Stimulated activated CD4-positive, alpha-beta T cell treated with anti-CD3 and anti-CD28 coated beads, Interleukin-1b, Interleukin-23, amount 100 ng/mL, for 48 hours (primary cell): ENCODE measurements at regions not wholly inside any gene's neighbourhood (a gene's known extent, or its start where the extent isn't known, plus 50 kb on each side); places are given as distances from the start of the nearest gene placed in this dataset.

Experiments
- DNase-seq: peaks from one replicate; pipeline ENCODE4 v3.0.0-alpha.2; 2020

DNA sequence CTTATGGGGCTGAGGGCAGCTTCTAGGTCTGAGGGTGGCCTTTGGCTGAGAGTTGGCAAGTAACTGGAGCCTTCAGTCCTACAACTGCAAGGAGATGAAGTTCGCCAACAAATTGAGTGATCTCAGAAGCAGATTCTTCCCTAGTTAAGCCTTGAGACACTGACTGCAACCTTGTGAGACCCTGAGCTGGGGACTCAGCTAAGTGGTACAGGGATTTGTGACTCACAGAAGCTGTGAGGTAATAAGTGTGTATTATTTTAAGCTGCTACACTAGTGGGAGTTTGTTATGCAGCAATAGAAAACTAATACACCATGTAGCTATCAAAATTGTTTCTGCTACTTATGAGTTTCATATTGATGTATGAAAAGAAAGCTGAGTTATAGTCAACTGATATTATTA, 279.2 kb downstream of the PIK3R1 start:
- DNase-seq, result no peak

- DNase-seq, result no peak
These were observed 284.4 kb downstream of the PIK3R1 start for GRCh38 chr5:68499987-68500386.

DNA sequence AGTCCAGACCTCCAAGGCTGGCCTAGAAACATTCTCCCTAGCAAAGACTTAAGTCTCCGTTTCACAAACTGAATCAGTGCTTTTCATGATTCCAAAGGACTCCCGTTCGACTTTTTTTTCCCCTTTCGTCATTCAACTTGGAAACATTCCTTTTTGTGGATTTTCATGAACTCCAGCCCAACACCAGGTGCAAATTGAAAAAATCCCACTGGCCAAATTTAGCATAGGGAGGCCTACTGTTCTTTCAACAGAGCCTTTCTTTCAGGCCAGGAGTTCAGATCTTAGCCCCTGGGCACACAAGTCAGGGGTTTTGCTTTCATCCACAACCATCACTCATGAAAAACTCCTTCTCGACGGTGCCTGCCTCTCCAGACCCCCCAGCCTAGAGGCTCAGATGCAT, 285.3 kb downstream of the PIK3R1 start:
- no peak for DNase-seq

- no peak for DNase-seq
These were observed 287.0 kb downstream of the PIK3R1 start for GRCh38 chr5:68502531-68502930.

DNA sequence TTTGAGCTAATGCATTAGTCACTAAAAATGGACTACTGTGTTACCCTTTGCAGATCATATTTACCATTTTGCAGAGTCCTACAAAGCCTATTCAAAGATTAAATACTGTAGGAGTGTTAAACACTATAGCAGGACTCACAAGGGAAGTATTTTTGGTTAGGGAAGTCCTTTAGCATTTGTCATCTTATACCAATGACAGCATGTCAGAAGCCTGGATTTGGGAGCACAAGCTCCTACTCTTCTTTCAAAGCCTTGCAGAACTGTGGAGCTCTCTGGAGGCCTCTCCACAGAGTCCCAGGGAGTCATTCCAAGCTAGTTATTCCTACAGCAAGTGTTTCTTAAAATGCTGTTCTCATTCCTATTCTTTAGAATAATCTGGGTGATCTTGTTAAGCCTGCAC, 288.8 kb downstream of the PIK3R1 start:
- DNase-seq, result no peak

GRCh38 chr5:68505917-68506860, 290.6 kb downstream of the PIK3R1 start:
- DNase-seq, result no peak

GRCh38 chr5:68515514-68515913, 300.0 kb downstream of the PIK3R1 start:
- DNase-seq, result no peak

DNA sequence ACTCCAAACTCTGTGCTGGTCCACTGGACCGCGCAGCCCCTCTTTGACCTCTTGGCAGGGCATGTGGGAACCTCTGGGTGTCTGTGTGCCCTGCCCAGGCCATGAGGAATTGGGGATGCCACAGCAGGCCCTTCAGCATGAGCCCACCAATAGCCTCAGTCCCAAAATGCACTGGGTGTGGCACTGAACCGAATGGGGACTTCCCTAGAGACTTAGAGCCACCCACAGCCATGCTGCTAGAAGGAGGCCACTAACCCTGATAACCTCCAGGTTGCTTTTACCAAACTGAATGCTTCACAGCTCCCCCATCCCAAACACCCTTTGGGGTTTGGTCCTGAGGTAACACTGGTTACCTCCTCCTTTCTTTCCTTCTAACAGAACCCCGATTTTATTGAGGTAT, 302.7 kb downstream of the PIK3R1 start:
- no peak for DNase-seq

DNA sequence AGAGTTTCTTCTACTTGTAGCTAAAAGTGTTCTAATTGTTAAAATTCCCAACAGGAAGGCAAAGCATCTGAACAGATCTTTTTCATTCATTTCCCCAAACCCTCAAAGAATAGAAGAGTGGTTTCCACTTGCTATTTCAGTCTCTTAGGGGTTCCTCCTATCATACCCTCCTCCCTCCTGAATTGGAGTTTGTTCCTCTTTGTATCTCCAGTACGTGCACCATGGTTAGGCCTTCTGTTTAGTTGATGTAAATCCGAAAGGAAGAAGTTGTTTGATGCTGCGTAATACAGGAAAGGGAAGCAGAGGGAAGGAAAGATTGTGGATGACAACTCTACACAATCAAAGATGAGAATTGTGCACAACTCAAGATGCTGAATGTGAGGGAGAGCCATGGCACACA, 303.6 kb downstream of the PIK3R1 start:
- DNase-seq, result no peak

- no peak for DNase-seq
These were observed 306.2 kb downstream of the PIK3R1 start for GRCh38 chr5:68521776-68522175.

DNA sequence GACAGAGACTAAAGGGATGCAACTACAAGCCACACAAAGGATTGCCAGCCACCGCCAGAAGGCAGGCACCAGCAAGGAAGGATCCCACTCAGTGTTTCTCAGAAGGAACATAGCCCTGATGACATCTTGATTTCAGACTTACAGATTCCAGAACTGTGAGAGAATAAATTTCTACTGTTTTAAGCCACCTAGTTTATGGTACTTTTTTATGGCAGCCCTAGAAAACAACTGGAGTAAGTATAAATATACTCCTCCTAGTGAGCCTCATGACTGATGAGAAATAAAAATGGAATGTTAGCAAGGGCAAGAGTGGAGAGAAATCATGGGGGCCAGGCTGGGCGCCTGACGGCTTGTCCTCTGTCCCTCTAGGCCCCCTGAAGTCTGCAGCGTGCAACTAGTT, 307.3 kb downstream of the PIK3R1 start:
- no peak for DNase-seq

- DNase-seq, result no peak
These were observed 313.3 kb downstream of the PIK3R1 start for GRCh38 chr5:68528821-68529273.

GRCh38 chr5:68529581-68529980, 314.0 kb downstream of the PIK3R1 start:
- DNase-seq, result no peak

DNA sequence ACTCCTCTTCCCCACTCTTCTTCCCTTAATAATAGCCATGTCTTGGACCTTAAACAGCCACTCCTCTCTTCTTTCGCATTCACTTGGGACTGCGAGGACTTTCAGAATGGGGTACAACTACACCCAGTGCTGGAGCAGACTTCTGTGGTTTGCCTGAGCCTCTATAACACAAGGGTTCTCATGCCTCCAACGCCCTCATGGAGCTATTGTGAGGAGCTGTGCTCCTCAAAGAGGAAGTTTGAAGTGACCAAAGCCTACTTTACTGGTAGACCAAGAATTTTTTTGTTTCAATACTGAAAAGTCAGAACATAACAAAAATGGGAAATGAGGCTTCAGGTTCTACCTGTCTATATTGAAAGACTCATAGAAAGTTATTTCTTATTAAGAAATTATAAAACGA, 316.4 kb downstream of the PIK3R1 start:
- no peak for DNase-seq

GRCh38 chr5:68533051-68533450, 317.5 kb downstream of the PIK3R1 start:
- no peak for DNase-seq

- no peak for DNase-seq
These were observed 318.1 kb downstream of the PIK3R1 start for GRCh38 chr5:68533571-68534084.

GRCh38 chr5:68534131-68534940, 318.8 kb downstream of the PIK3R1 start:
- DNase-seq, result no peak

GRCh38 chr5:68534956-68535520, 319.5 kb downstream of the PIK3R1 start:
- no peak for DNase-seq

- DNase-seq, result no peak
These were observed 323.4 kb downstream of the PIK3R1 start for GRCh38 chr5:68538814-68539420.

GRCh38 chr5:68540798-68541590, 325.4 kb downstream of the PIK3R1 start:
- no peak for DNase-seq

DNA sequence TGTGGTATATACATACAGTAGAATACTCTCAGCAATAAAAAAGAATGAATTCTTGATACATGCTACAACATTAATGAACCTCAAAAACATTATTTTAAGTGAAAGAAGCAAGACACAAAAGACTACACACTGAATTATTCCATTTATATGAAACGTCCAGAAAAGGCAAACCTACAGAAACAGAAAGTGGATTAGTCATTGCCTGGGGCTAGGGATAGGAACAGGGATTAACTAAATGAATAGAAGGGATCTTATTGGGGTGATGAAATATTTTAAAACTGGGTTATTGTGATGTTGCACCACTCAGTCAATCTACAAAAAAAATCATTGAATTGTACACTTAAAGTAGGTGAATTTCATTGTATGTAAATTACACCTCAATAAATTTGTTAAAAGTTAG, 326.7 kb downstream of the PIK3R1 start:
- DNase-seq, result no peak

DNA sequence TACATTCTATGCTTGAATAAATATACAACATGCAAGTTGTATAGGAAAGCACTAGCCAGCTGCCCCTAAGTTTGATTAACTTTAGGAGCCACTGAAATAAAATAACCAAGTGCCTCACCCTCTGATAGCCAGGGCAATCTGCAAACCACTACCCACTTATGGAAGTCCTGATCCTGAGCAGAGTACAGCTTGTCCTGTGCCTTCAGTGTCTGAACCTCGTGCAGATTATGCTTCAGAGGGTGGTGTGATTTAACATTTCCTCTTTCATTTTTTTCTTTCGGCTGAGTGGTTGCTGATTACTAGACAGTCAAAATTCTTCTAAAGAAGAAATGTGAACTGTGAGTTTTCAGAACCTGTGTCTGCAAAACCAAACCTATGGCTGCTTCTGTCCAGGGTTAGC, 327.7 kb downstream of the PIK3R1 start:
- DNase-seq, result no peak
